Heart left ventricle (tissue), 16 donors: ENCODE measurements at regions not wholly inside any gene's neighbourhood (a gene's known extent, or its start where the extent isn't known, plus 50 kb on each side); places are given as distances from the start of the nearest gene placed in this dataset.

Experiments
- ATAC-seq, 4 donors: fragments of 200-7000 bp; cut with Tn5 transposase; one replicate each; pipeline ENCODE4 v1.9.1; 2020 to 2022; ENCODE audit warnings: moderate library complexity in 4 of 4, mild to moderate bottlenecking in 3 of 4, moderate number of reproducible peaks in 1 of 4
- DNase-seq, 5 donors: peaks; one replicate each; pipeline ENCODE4 v3.0.0-alpha.2; 2020
- H3K27ac ChIP-seq, 12 donors: fragments of 200-600 bp; sonication (generic) in 4 of 12; one replicate each; pipeline versions ENCODE4 v1.5.0 to v1.8.0; 2016 to 2022; ENCODE audit warnings: mild to moderate bottlenecking in 2 of 12
- H3K27me3 ChIP-seq, 9 donors: fragments of 200-600 bp; sonication (generic) in 2 of 9; one replicate each; pipeline versions ENCODE4 v1.5.1 to v1.8.0; 2016 to 2022; ENCODE audit warnings: mild to moderate bottlenecking in 3 of 9
- H3K36me3 ChIP-seq, 9 donors: fragments of 200-600 bp; sonication (generic) in 2 of 9; one replicate each; pipeline versions ENCODE4 v1.5.0 to v1.8.0; 2018 to 2022; ENCODE audit warnings: mild to moderate bottlenecking in 2 of 9
- H3K4me1 ChIP-seq, 12 donors: fragments of 200-600 bp; sonication (generic) in 4 of 12; one replicate each; pipeline versions ENCODE4 v1.5.0 to v1.8.0; 2016 to 2022; ENCODE audit warnings: mild to moderate bottlenecking in 3 of 12
- H3K4me3 ChIP-seq, 12 donors: fragments of 200-600 bp; sonication (generic) in 4 of 12; one replicate each; pipeline versions ENCODE4 v1.5.0 to v1.8.0; 2017 to 2022; ENCODE audit warnings: mild to moderate bottlenecking in 9 of 12, moderate library complexity in 4 of 12
- H3K9me3 ChIP-seq, 12 donors: fragments of 200-600 bp; sonication (generic) in 4 of 12; one replicate each; pipeline versions ENCODE4 v1.5.0 to v1.8.0; 2016 to 2022; ENCODE audit warnings: mild to moderate bottlenecking in 1 of 12
- POLR2A ChIP-seq, 2 donors: fragments of 450-650 bp; IDR thresholded peaks; one replicate each; pipeline ENCODE4 v1.6.1; 2017; ENCODE audit warnings: antibody characterized with exemption in 2 of 2, mild to moderate bottlenecking in 2 of 2, moderate library complexity in 2 of 2
- WGBS, 4 donors: extraction: QIAGEN DNeasy Blood & Tissue Kit in 2 of 4; methylation state at CpG; one replicate each; pipeline versions ENCODE4 v1.1.5 to v1.1.7; 2013 to 2018; 5-methylcytosine and 5-hydroxymethylcytosine counted together
- intact Hi-C, 10 donors: fragments of 100-400 bp; cut with DNase I; formaldehyde crosslinking; loops; one replicate each; pipeline versions ENCODE4 v1.11.1 to v1.14.2; 2022
- TF ChIP-seq, protein P1 (sequence below), 12 donors: fragments of 200-600 bp; sonication (generic) in 4 of 12; IDR thresholded peaks; one replicate each; pipeline versions ENCODE4 v1.5.0 to v1.8.0; 2018 to 2022; ENCODE audit warnings: antibody characterized with exemption in 12 of 12, mild to moderate bottlenecking in 5 of 12
- donor health status: ischemic (EF 13 %, LVEDD 7.1; RV severe dilation, severe dysfunction).
- donor health status: healthy with polysubstance abuse.
- donor health status: DM: no; HTN: yes; CAD: no.
- donor health status: DM: no; HTN: no; CAD: no.
- donor health status: ischemic (EF 25% LVEDD 6.9; RV normal size, moderate dysfunction).
- donor health status: ischemic (EF 25% LVEDD 5.7; RV mildly dilated, moderate dysfunction).
- donor health status: healthy.
- donor health status: DM: yes; HTN: yes; CAD: no.
- donor health status: ischemic (EF 35%, LVEDD 5.7; RV mildly dilated, moderate dysfunction).
- donor health status: nonischemic (EF 11% LVEDD 7.7; RV severe dilation, severe dysfunction).
- donor health status: DM: yes; HTN: yes; CAD: no.
- donor health status: PGD.
- donor health status: ischemic (EF 29% LVEDD 5.4; RV normal size, mild dysfunction).
- donor health status: nonischemic (EF 23%, LVEDD 6.1; RV moderate dilation, normal function).

DNA sequence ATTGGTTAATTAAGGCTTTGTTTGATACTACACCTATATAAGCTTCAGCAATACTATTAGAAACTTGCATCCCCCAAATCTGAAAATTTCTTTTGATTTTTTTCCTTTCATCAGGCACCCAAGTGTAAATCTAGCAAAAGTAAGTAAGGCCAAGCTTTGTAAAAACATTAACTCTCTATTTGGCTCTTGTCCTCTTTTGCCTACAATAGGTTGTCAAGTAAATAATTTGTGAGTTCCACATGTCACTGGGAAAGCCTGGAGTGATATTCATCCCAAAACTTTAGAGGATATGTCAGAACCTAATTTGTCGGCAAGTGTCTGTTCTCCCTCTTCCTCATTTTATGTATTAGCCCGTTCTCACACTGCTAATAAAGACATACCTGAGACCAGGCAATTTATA is 492.4 kb downstream of the IPMK start:
- H3K27me3 ChIP-seq = no peaks in the 10 kb centered on the region
- DNase-seq (no peak), ATAC-seq (no peak)
- TF ChIP-seq, protein P1, sequence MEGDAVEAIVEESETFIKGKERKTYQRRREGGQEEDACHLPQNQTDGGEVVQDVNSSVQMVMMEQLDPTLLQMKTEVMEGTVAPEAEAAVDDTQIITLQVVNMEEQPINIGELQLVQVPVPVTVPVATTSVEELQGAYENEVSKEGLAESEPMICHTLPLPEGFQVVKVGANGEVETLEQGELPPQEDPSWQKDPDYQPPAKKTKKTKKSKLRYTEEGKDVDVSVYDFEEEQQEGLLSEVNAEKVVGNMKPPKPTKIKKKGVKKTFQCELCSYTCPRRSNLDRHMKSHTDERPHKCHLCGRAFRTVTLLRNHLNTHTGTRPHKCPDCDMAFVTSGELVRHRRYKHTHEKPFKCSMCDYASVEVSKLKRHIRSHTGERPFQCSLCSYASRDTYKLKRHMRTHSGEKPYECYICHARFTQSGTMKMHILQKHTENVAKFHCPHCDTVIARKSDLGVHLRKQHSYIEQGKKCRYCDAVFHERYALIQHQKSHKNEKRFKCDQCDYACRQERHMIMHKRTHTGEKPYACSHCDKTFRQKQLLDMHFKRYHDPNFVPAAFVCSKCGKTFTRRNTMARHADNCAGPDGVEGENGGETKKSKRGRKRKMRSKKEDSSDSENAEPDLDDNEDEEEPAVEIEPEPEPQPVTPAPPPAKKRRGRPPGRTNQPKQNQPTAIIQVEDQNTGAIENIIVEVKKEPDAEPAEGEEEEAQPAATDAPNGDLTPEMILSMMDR (IDR thresholded peaks at IDR 0.05) = no peak
- H3K4me1 ChIP-seq = no peaks in the 10 kb centered on the region
- intact Hi-C loops = no loop called here
- H3K36me3 ChIP-seq = no peaks in the 10 kb centered on the region
- 70 to 88% (median 77%) methylated on average over 2 of the region's 2 CpGs for WGBS, 4 donors
- H3K27ac ChIP-seq = no peak overlapping the region
- H3K9me3 ChIP-seq = peaks cover 0 to 7% (median 0%) of the 10 kb centered on the region in 12 donors
- no peak overlapping the region for H3K4me3 ChIP-seq

DNA sequence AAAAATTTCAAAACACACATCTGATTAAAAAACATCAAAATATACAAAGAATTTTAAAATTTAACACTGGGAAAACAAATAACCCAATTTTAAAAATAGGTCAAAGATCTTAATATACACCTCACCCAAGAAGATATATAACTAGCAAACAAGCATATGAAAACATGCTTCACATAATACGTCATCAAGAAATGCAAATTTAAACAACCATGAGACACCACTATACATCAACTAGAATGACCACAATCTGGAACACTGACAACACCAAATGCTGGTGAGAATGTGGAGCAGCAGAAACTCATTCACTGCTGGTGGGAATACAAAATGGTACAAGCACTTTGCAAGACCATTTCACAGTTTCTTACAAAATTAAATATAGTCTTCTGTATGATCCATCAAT is 498.4 kb downstream of the IPMK start:
- DNase-seq = no peak
- H3K9me3 ChIP-seq = peaks cover 0 to 27% (median 6%) of the 10 kb centered on the region in 12 donors
- H3K4me1 ChIP-seq = no peaks in the 10 kb centered on the region
- no peak for ATAC-seq
- no peak overlapping the region for H3K27ac ChIP-seq
- H3K4me3 ChIP-seq = no peak overlapping the region
- 75 to 88% (median 79%) methylated on average over 1 of the region's 1 CpG for WGBS, 4 donors
- no peaks in the 10 kb centered on the region for H3K36me3 ChIP-seq
- H3K27me3 ChIP-seq = no peaks in the 10 kb centered on the region
- TF ChIP-seq, protein P1 (IDR thresholded peaks at IDR 0.05) = no peak
- no peak for TF ChIP-seq POLR2A (IDR thresholded peaks at IDR 0.05)
- intact Hi-C loops = no loop called here

GRCh38 chr10:57759777-57760176 is 507.9 kb downstream of the IPMK start:
- Histone ChIP-seq H3K4me3 (no peak overlapping the region), H3K36me3 (no peaks in the 10 kb centered on the region), H3K9me3 (no peaks in the 10 kb centered on the region), H3K27me3 (no peaks in the 10 kb centered on the region), H3K27ac (no peak overlapping the region), H3K4me1 (no peaks in the 10 kb centered on the region)
- ATAC-seq = no peak
- 77 to 87% (median 84%) methylated on average over 6 of the region's 6 CpGs for WGBS, 4 donors
- intact Hi-C loops = no loop called here
- TF ChIP-seq, protein P1 (IDR thresholded peaks at IDR 0.05) = no peak
- TF ChIP-seq POLR2A (IDR thresholded peaks at IDR 0.05) = no peak
- no peak for DNase-seq

GRCh38 chr10:57754803-57755202 is 512.9 kb downstream of the IPMK start:
- TF ChIP-seq, protein P1 (IDR thresholded peaks at IDR 0.05) = no peak
- TF ChIP-seq POLR2A (IDR thresholded peaks at IDR 0.05) = no peak
- ATAC-seq (no peak), DNase-seq (no peak)
- intact Hi-C loops = no loop called here
- 75 to 86% (median 82%) methylated on average over 4 of the region's 4 CpGs for WGBS, 4 donors
- no peaks in the 10 kb centered on the region for H3K27me3 ChIP-seq
- H3K36me3 ChIP-seq = no peaks in the 10 kb centered on the region
- H3K27ac ChIP-seq = no peak overlapping the region
- H3K4me3 ChIP-seq = no peak overlapping the region
- H3K9me3 ChIP-seq = peaks cover 0 to 15% (median under 1%) of the 10 kb centered on the region in 12 donors
- H3K4me1 ChIP-seq = no peaks in the 10 kb centered on the region
